ENCODE measurements at regions not wholly inside any gene's neighbourhood (a gene's known extent, or its start where the extent isn't known, plus 50 kb on each side); places are given as distances from the start of the nearest gene placed in this dataset.
"Not testable (repeated sequence)": the region's sequence is repeated elsewhere in the genome, so short reads cannot be mapped to it uniquely, and the experiment has no call there.

DNA sequence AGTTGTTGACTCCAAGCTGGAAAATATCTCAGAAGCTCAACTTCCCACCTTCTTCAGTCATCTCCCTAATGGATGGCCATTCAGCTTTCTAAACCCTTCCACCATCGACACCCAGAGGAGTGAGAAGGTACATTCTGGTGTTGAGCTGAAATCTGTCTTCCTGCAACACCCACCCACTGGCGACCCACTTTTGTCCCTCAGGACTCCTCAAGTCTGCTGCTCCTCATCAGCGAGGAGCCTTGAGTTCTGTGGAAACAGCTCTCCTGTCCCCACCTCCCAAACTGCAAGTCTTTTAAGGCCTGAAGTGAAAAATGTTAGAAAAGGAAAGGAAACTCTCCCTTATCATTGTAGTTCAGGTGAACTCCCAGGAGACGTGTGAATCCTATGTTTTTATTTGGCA, 111.5 kb upstream of the HAND1 start:
- intact Hi-C loops (cut with micrococcal nuclease; ENCODE audit: unreplicated experiment) (no loop called here), in situ Hi-C loops (cut with HindIII; ENCODE audit: extremely low pct_ligation_motif_present, low pct_unique_long_range_greater_than_20kb) (no loop called here)
- no peak overlapping the region for H2AFZ ChIP-seq (ENCODE audit: low read length)
- BruUV-seq (replicated peaks) = no TSS peak
- no peaks in the 10 kb centered on the region for H4K20me1 ChIP-seq (ENCODE audit: insufficient read depth, low read length)
- no peak overlapping the region for H3K27ac ChIP-seq (ENCODE audit: extremely low read length, insufficient read depth, low read length)
- no peaks in the 10 kb centered on the region for H3K9me3 ChIP-seq (ENCODE audit: low read length)
- no peak overlapping the region for H3K9ac ChIP-seq (ENCODE audit: insufficient read depth, low read depth, low read length)
- no peak for DNase-seq (ENCODE audit: low spot score)
- no peaks in the 10 kb centered on the region for H3K36me3 ChIP-seq (replicated peaks in 1 of 2; ENCODE audit: control insufficient read depth in 1 of 2, insufficient read depth in 2 of 2, low read length in 2 of 2)
- ATAC-seq = no peak
- H3K79me2 ChIP-seq (ENCODE audit: insufficient read depth, low read length) = no peaks in the 10 kb centered on the region
- TF ChIP-seq TRIM24 (CRISPR knock-in tag; IDR thresholded peaks at IDR 0.05) (no peak), NFRKB (IDR thresholded peaks at IDR 0.05) (no peak), NFE2 (CRISPR knock-in tag; IDR thresholded peaks at IDR 0.05) (no peak), FOSL1 (CRISPR knock-in tag; IDR thresholded peaks at IDR 0.05; ENCODE audit: borderline replicate concordance) (no peak), AHR (CRISPR knock-in tag; IDR thresholded peaks at IDR 0.05) (no peak), CBX1 (IDR thresholded peaks at IDR 0.05; ENCODE audit: low read depth) (no peak)
- TF ChIP-seq, protein P1, sequence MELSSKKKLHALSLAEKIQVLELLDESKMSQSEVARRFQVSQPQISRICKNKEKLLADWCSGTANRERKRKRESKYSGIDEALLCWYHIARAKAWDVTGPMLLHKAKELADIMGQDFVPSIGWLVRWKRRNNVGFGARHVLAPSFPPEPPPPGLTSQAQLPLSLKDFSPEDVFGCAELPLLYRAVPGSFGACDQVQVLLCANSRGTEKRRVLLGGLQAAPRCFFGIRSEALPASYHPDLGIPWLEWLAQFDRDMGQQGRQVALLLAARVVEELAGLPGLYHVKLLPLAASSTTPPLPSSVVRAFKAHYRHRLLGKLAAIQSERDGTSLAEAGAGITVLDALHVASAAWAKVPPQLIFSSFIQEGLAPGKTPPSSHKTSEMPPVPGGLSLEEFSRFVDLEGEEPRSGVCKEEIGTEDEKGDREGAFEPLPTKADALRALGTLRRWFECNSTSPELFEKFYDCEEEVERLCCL (CRISPR knock-in tag; IDR thresholded peaks at IDR 0.05; ENCODE audit: borderline replicate concordance) = no peak
- no peak for FAIRE-seq
- no peak overlapping the region for H3K4me3 ChIP-seq (replicated peaks in 1 of 3; ENCODE audit: insufficient read depth in 1 of 3, low read depth in 2 of 3, low read length in 3 of 3)
- ChIA-PET POLR2A (no interaction called here), CTCF (ENCODE audit: low intra/inter-chr PET ratio, low total read pairs) (no interaction called here)
- no peak overlapping the region for H3K4me2 ChIP-seq (ENCODE audit: low read depth, low read length)
- 20% methylated on average over 4 of the region's 4 CpGs for WGBS (ENCODE audit: low lambda C conversion rate)
- peaks cover 3 to 12% of the 10 kb centered on the region in 2 experiments; a peak in 3 of 5 replicates for H3K27me3 ChIP-seq (ENCODE audit: control insufficient read depth in 1 of 2, insufficient read depth in 2 of 2, low read length in 2 of 2)
- peaks cover 16% of the 10 kb centered on the region for H3K4me1 ChIP-seq (ENCODE audit: insufficient read depth, low read length)

- H3K9me3 ChIP-seq (ENCODE audit: low read length); intact Hi-C loops (cut with micrococcal nuclease; ENCODE audit: unreplicated experiment); POLR2A ChIA-PET; BruUV-seq (replicated peaks); H4K20me1 ChIP-seq (ENCODE audit: insufficient read depth, low read length); H3K4me3 ChIP-seq (replicated peaks in 1 of 3; ENCODE audit: insufficient read depth in 1 of 3, low read depth in 2 of 3, low read length in 3 of 3); H2AFZ ChIP-seq (ENCODE audit: low read length); H3K9ac ChIP-seq (ENCODE audit: insufficient read depth, low read depth, low read length); H3K27ac ChIP-seq (ENCODE audit: extremely low read length, insufficient read depth, low read length); H3K4me2 ChIP-seq (ENCODE audit: low read depth, low read length); H3K79me2 ChIP-seq (ENCODE audit: insufficient read depth, low read length); ATAC-seq; CTCF ChIA-PET (ENCODE audit: low intra/inter-chr PET ratio, low total read pairs); DNase-seq (ENCODE audit: low spot score); H3K36me3 ChIP-seq (replicated peaks in 1 of 2; ENCODE audit: control insufficient read depth in 1 of 2, insufficient read depth in 2 of 2, low read length in 2 of 2); in situ Hi-C loops (cut with HindIII; ENCODE audit: extremely low pct_ligation_motif_present, low pct_unique_long_range_greater_than_20kb); FAIRE-seq: not testable (repeated sequence)
- Histone ChIP-seq H3K27me3 (ENCODE audit: control insufficient read depth in 1 of 2, insufficient read depth in 2 of 2, low read length in 2 of 2) (peaks cover 3 to 18% of the 10 kb centered on the region in 2 experiments; a peak in 3 of 5 replicates), H3K4me1 (ENCODE audit: insufficient read depth, low read length) (peaks cover 16% of the 10 kb centered on the region)
- WGBS (ENCODE audit: low lambda C conversion rate) = 49% methylated on average over 7 of the region's 7 CpGs
Measured at GRCh38 chr5:154588833-154589425, 110.9 kb upstream of the HAND1 start.
